IPS DF 6.9 (cell line): ENCODE measurements at regions not wholly inside any gene's neighbourhood (a gene's known extent, or its start where the extent isn't known, plus 50 kb on each side); places are given as distances from the start of the nearest gene placed in this dataset.

ENCODE experiments used
- DNase-seq: peaks from one replicate; pipeline ENCODE4 v3.0.0-alpha.2; 2013; ENCODE audit warnings: low read depth, low spot score
- H3K27ac ChIP-seq: one replicate; pipeline ENCODE4 v1.5.1; 2013; ENCODE audit warnings: low read length, control low read depth
- H3K27me3 ChIP-seq: 2 replicates; pipeline ENCODE4 v1.6.1; 2013; ENCODE audit warnings: mild to moderate bottlenecking, low read length; ENCODE audit not compliant: control insufficient read depth, insufficient read depth
- H3K36me3 ChIP-seq: 2 replicates; pipeline ENCODE4 v1.6.1; 2013; ENCODE audit warnings: low read length; ENCODE audit not compliant: control insufficient read depth, insufficient read depth
- H3K4me1 ChIP-seq: 2 replicates; pipeline ENCODE4 v1.6.1; 2013; ENCODE audit warnings: low read length; ENCODE audit not compliant: control insufficient read depth, insufficient read depth
- H3K4me3 ChIP-seq: 2 replicates; pipeline ENCODE4 v1.5.1; 2013; ENCODE audit warnings: mild to moderate bottlenecking, low read length
- H3K9me3 ChIP-seq: 2 replicates; pipeline ENCODE4 v1.6.1; 2013; ENCODE audit warnings: low read length, inconsistent platforms; ENCODE audit not compliant: control insufficient read depth, insufficient read depth
- WGBS: extraction: QIAGEN DNeasy Blood & Tissue Kit; methylation state at CpG from one replicate; pipeline ENCODE4 v1.1.7; 2013; ENCODE audit warnings: mixed read lengths, missing lambda C conversion rate; ENCODE audit not compliant: insufficient read length, insufficient coverage; 5-methylcytosine and 5-hydroxymethylcytosine counted together

DNA sequence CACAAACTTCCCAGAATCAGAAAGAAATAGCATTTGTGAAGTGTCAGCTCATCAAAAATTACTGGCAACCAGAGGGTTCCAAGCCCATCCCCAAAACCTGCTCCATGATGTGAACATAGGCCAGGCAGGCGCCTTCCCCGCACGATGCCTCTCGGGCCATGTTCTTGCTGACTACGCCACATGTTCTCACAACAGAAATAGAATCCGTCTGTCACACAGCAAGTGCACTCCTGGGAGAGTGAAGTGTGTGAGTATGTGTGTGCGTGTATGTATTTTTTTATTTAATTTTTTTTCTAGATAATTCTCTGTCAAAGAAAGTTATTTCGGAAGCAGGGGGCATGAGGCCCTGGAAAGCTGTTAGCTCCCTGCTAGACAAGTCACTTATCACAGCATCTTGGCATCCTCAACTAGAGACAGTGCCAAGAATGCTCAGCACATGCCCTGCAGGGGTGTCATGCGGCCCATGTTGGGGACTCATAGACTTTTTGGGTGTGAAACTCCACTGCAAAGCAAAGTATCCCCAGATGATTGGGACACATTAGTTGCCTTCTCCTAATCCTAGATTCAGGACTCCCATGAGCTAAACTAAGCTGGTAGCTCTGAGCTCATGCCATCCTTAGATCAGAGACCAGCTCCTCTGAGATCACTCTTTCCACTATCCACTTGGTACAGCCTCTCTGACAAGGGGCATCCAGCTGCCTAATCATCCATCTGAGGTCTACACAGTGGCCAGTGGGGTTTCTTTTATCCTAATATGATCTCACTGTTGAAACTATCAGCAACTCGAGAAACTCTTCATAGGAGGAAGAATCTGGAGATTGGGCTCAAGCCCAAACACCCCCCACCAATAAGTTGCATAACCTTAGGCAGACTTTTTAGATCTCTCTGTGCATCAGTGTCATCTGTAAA is 53.2 kb upstream of the CYRIA start:
- H3K27ac ChIP-seq = no peak overlapping the region
- H3K4me1 ChIP-seq = no peaks in the 10 kb centered on the region
- no peaks in the 10 kb centered on the region for H3K27me3 ChIP-seq
- no CpG with 5 or more reads among the region's 10 CpGs for WGBS
- no peaks in the 10 kb centered on the region for H3K36me3 ChIP-seq
- no peaks in the 10 kb centered on the region for H3K9me3 ChIP-seq
- no peak for DNase-seq
- no peak overlapping the region for H3K4me3 ChIP-seq

DNA sequence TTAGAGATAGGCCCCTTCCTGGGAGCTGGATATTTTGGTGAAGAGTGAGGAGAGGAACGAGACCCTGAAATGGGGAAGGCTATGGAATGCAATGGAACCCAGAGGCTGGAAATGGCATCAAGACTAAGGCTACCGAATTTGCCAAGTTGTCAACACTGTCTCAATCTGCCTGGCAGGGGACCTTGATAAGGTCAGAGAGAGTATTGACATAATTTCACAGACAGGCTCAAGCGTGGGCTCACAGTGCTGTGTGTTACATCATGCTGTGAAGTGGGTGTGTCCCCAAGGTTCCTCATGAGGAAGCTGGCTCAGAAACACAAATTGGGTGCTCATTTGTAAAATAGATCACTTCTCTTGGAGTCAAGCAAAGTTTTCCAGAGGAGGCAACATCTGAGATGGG is 51.8 kb upstream of the CYRIA start:
- no peaks in the 10 kb centered on the region for H3K9me3 ChIP-seq
- H3K36me3 ChIP-seq = no peaks in the 10 kb centered on the region
- DNase-seq = no peak
- no peak overlapping the region for H3K27ac ChIP-seq
- H3K27me3 ChIP-seq = no peaks in the 10 kb centered on the region
- WGBS = no CpG with 5 or more reads among the region's 3 CpGs
- no peak overlapping the region for H3K4me3 ChIP-seq
- H3K4me1 ChIP-seq = no peaks in the 10 kb centered on the region

DNA sequence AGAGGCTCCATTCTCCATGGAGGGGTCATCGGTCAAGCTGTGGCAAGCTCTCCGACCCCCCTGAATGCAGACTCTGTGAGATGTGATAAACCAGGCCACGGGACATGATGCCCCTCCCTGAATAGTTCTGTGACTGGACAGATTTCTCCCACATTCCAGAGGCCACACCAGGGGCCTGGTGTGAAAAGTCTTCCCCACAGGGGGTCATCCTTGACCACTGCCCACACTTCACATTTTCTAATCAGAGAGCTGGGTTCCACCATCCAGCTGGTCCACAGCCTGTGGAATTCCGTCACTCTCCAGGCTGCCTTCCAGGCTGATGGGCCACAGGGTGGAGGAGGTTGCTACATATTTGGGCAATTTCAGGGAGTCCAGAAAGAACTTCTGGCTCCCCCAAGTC is 51.3 kb upstream of the CYRIA start:
- Histone ChIP-seq H3K4me1 (no peaks in the 10 kb centered on the region), H3K9me3 (no peaks in the 10 kb centered on the region), H3K27me3 (no peaks in the 10 kb centered on the region), H3K27ac (no peak overlapping the region), H3K36me3 (no peaks in the 10 kb centered on the region), H3K4me3 (no peak overlapping the region)
- no CpG with 5 or more reads among the region's 4 CpGs for WGBS
- no peak for DNase-seq

DNA sequence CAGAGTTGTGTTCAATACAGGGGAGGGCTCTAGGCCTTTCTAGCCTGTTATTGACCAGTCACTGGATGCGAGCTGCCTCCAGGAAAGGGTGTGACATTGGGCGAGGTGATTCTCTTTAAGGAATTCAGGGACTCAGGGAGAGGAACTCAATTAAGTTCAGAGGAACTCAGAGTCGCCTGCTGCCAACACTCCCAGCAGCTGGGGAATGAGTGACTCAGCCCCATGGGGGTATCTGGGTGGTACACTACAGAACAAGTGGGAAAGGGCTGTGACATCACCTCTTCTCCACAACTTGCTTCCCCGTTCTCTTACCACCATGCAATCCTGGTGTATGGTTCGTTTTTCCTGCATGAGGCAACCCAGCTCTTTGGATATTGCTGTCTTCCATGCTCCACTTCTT is 50.4 kb upstream of the CYRIA start:
- Histone ChIP-seq H3K27ac (no peak overlapping the region), H3K36me3 (no peaks in the 10 kb centered on the region), H3K27me3 (no peaks in the 10 kb centered on the region), H3K4me1 (no peaks in the 10 kb centered on the region), H3K4me3 (no peak overlapping the region), H3K9me3 (no peaks in the 10 kb centered on the region)
- WGBS = no CpG with 5 or more reads among the region's 5 CpGs
- DNase-seq = no peak
